Mesenchymal stem cell (in vitro differentiated cells and primary cell): ENCODE measurements at regions not wholly inside any gene's neighbourhood (a gene's known extent, or its start where the extent isn't known, plus 50 kb on each side); places are given as distances from the start of the nearest gene placed in this dataset.
A peak's percentile ranks its signal among the peaks of the same experiment; 100 is the strongest.

Experiments
- DNase-seq: peaks from one replicate; pipeline ENCODE4 v3.0.0-alpha.2; 2013
- H2AFZ ChIP-seq: one replicate; pipeline ENCODE4 v1.6.1; 2013; ENCODE audit warnings: low read depth, mild to moderate bottlenecking, control low read depth, inconsistent platforms, low read length, moderate library complexity
- H2AK5ac ChIP-seq: 2 replicates; pipeline ENCODE4 v1.6.1; 2013; ENCODE audit warnings: low read length, moderate library complexity, mild to moderate bottlenecking, inconsistent platforms; ENCODE audit not compliant: severe bottlenecking
- H2BK120ac ChIP-seq: one replicate; pipeline ENCODE4 v1.6.1; 2013; ENCODE audit warnings: low read depth, mild to moderate bottlenecking, inconsistent platforms, low read length, moderate library complexity
- H2BK12ac ChIP-seq, 2 experiments: one replicate each; pipeline ENCODE4 v1.6.1; 2013; ENCODE audit warnings: inconsistent platforms in 2 of 2, low read length in 2 of 2, mild to moderate bottlenecking in 2 of 2, moderate library complexity in 2 of 2, control low read depth in 1 of 2
- H2BK15ac ChIP-seq: one replicate; pipeline ENCODE4 v1.6.1; 2013; ENCODE audit warnings: mild to moderate bottlenecking, low read depth, inconsistent platforms; ENCODE audit not compliant: poor library complexity, severe bottlenecking
- H2BK5ac ChIP-seq: 2 replicates; pipeline ENCODE4 v1.6.1; 2013; ENCODE audit warnings: low read depth, mild to moderate bottlenecking, low read length, control low read depth, inconsistent platforms; ENCODE audit not compliant: poor library complexity, severe bottlenecking
- H3K14ac ChIP-seq, 2 experiments: one replicate each; pipeline ENCODE4 v1.6.1; 2013; ENCODE audit warnings: inconsistent platforms in 2 of 2, low read length in 2 of 2, control low read depth in 1 of 2, mild to moderate bottlenecking in 1 of 2, moderate library complexity in 1 of 2
- H3K18ac ChIP-seq, 2 experiments: one replicate each; pipeline ENCODE4 v1.6.1; 2013; ENCODE audit warnings: inconsistent platforms in 2 of 2, low read length in 2 of 2, control low read depth in 1 of 2, low read depth in 1 of 2, mild to moderate bottlenecking in 1 of 2
- H3K23ac ChIP-seq, 2 experiments: one replicate each; pipeline ENCODE4 v1.6.1; 2013; ENCODE audit warnings: inconsistent platforms in 2 of 2, low read length in 2 of 2, mild to moderate bottlenecking in 2 of 2, moderate library complexity in 2 of 2, control low read depth in 1 of 2
- H3K27ac ChIP-seq: 2 replicates; pipeline ENCODE4 v1.5.1; 2013; ENCODE audit warnings: mild to moderate bottlenecking, moderate library complexity, low read length, control low read depth, inconsistent platforms; ENCODE audit not compliant: poor library complexity, severe bottlenecking
- H3K27me3 ChIP-seq, 2 experiments: 2 replicates each; pipeline versions ENCODE4 v1.6.1 to v1.7.0; 2013; ENCODE audit warnings: low read length in 2 of 2, mild to moderate bottlenecking in 2 of 2, moderate library complexity in 2 of 2, control low read depth in 1 of 2, inconsistent platforms in 1 of 2; ENCODE audit not compliant: control insufficient read depth in 1 of 2, insufficient read depth in 1 of 2
- H3K36me3 ChIP-seq, 2 experiments: 2 replicates each; pipeline versions ENCODE4 v1.6.1 to v1.7.0; 2013; ENCODE audit warnings: low read length in 2 of 2, control low read depth in 1 of 2, inconsistent platforms in 1 of 2, low read depth in 1 of 2, mild to moderate bottlenecking in 1 of 2; ENCODE audit not compliant: insufficient read depth in 2 of 2, control insufficient read depth in 1 of 2
- H3K4ac ChIP-seq, 2 experiments: one replicate each; pipeline ENCODE4 v1.6.1; 2013; ENCODE audit warnings: inconsistent platforms in 2 of 2, low read length in 2 of 2, mild to moderate bottlenecking in 2 of 2, moderate library complexity in 2 of 2, control low read depth in 1 of 2, low read depth in 1 of 2
- H3K4me1 ChIP-seq: 2 replicates; pipeline ENCODE4 v1.6.1; 2013; ENCODE audit warnings: low read depth, low read length, control low read depth; ENCODE audit not compliant: control insufficient read depth, insufficient read depth
- H3K4me2 ChIP-seq: 2 replicates; pipeline ENCODE4 v1.6.1; 2013; ENCODE audit warnings: low read length, mild to moderate bottlenecking, inconsistent platforms; ENCODE audit not compliant: poor library complexity, severe bottlenecking
- H3K4me3 ChIP-seq, 2 experiments: 2 replicates each; pipeline versions ENCODE4 v1.5.1 to v1.7.0; 2013; ENCODE audit warnings: low read length in 2 of 2, mild to moderate bottlenecking in 2 of 2, control low read depth in 1 of 2, low read depth in 1 of 2; ENCODE audit not compliant: insufficient read depth in 1 of 2
- H3K79me1 ChIP-seq: replicated peaks from 2 replicates; pipeline ENCODE4 v1.6.1; 2013; ENCODE audit warnings: mild to moderate bottlenecking, control low read depth, low read length, inconsistent platforms; ENCODE audit not compliant: poor library complexity, severe bottlenecking
- H3K9ac ChIP-seq: 2 replicates; pipeline ENCODE4 v1.7.0; 2013; ENCODE audit warnings: mild to moderate bottlenecking, low read length, moderate library complexity
- H3K9me3 ChIP-seq: 2 replicates; pipeline ENCODE4 v1.7.0; 2013; ENCODE audit warnings: mild to moderate bottlenecking, low read length; ENCODE audit not compliant: control insufficient read depth
- H4K8ac ChIP-seq: one replicate; pipeline ENCODE4 v1.6.1; 2013; ENCODE audit warnings: inconsistent platforms, mild to moderate bottlenecking, low read length, moderate library complexity
- H4K91ac ChIP-seq: one replicate; pipeline ENCODE4 v1.6.1; 2013; ENCODE audit warnings: mild to moderate bottlenecking, low read length, inconsistent platforms
- WGBS: methylation state at CpG from one replicate; pipeline ENCODE4 v1.1.7; 2013; ENCODE audit warnings: mixed read lengths; 5-methylcytosine and 5-hydroxymethylcytosine counted together

GRCh38 chr2:6362671-6363450 lies 502.8 kb downstream of the CMPK2 start:
- H4K91ac ChIP-seq, result no peak overlapping the region
- H3K14ac ChIP-seq, result no peak overlapping the region
- no peak overlapping the region for H2BK12ac ChIP-seq
- H2AFZ ChIP-seq, result no peak overlapping the region
- no peak overlapping the region for H2BK5ac ChIP-seq
- no peak overlapping the region for H3K4ac ChIP-seq
- peaks cover 0 to 7% of the 10 kb centered on the region in 2 experiments for H3K27me3 ChIP-seq
- no peak overlapping the region for H3K18ac ChIP-seq
- no peak overlapping the region for H3K23ac ChIP-seq
- DNase-seq, result no peak
- no peak overlapping the region for H4K8ac ChIP-seq
- H2BK15ac ChIP-seq, result no peak overlapping the region
- H3K4me1 ChIP-seq, result no peaks in the 10 kb centered on the region
- no peak overlapping the region for H2AK5ac ChIP-seq
- H3K9me3 ChIP-seq, result no peaks in the 10 kb centered on the region
- H3K9ac ChIP-seq, result no peak overlapping the region
- H3K36me3 ChIP-seq, result no peaks in the 10 kb centered on the region
- H3K4me2 ChIP-seq, result no peak overlapping the region
- no peak overlapping the region for H3K4me3 ChIP-seq
- 80% methylated on average over 9 of the region's 11 CpGs for WGBS
- no peaks in the 10 kb centered on the region for H3K79me1 ChIP-seq
- H2BK120ac ChIP-seq, result no peak overlapping the region
- no peak overlapping the region for H3K27ac ChIP-seq

- H2AK5ac ChIP-seq, result no peak overlapping the region
Measured at GRCh38 chr2:6368281-6368680, 497.4 kb downstream of the CMPK2 start.

GRCh38 chr2:6369266-6369665 lies 496.4 kb downstream of the CMPK2 start:
- Histone ChIP-seq H2BK12ac (no peak overlapping the region), H3K9me3 (no peaks in the 10 kb centered on the region), H2AK5ac (no peak overlapping the region), H3K18ac (no peak overlapping the region), H3K27ac (no peak overlapping the region), H2AFZ (no peak overlapping the region), H2BK15ac (no peak overlapping the region), H3K4me1 (no peaks in the 10 kb centered on the region), H3K23ac (no peak overlapping the region), H3K9ac (no peak overlapping the region), H3K4ac (no peak overlapping the region), H3K4me2 (no peak overlapping the region), H3K36me3 (no peaks in the 10 kb centered on the region), H4K8ac (no peak overlapping the region), H3K27me3 (no peaks in the 10 kb centered on the region), H3K79me1 (no peaks in the 10 kb centered on the region), H3K4me3 (no peak overlapping the region), H2BK120ac (no peak overlapping the region), H4K91ac (no peak overlapping the region), H2BK5ac (no peak overlapping the region), H3K14ac (no peak overlapping the region)
- DNase-seq, result no peak
- WGBS, result 100% methylated on average over 2 of the region's 3 CpGs

More at GRCh38 chr2:6368281-6368680, 497.4 kb downstream of the CMPK2 start:
- H2BK120ac ChIP-seq, result no peak overlapping the region
- no peaks in the 10 kb centered on the region for H3K9me3 ChIP-seq
- no peak overlapping the region for H4K91ac ChIP-seq
- no peak overlapping the region for H3K4ac ChIP-seq
- H3K9ac ChIP-seq, result no peak overlapping the region
- no peaks in the 10 kb centered on the region for H3K79me1 ChIP-seq
- H3K27me3 ChIP-seq, result no peaks in the 10 kb centered on the region
- no peak overlapping the region for H2BK15ac ChIP-seq
- H3K27ac ChIP-seq, result peak overlapping the region; percentile 51
- H3K4me2 ChIP-seq, result no peak overlapping the region
- peak; percentile 76 for DNase-seq
- no peak overlapping the region for H3K14ac ChIP-seq
- no peak overlapping the region for H2BK5ac ChIP-seq
- H3K23ac ChIP-seq, result no peak overlapping the region
- H3K4me3 ChIP-seq, result no peak overlapping the region
- no peak overlapping the region for H4K8ac ChIP-seq
- H2BK12ac ChIP-seq, result no peak overlapping the region
- H3K4me1 ChIP-seq, result no peaks in the 10 kb centered on the region
- H2AFZ ChIP-seq, result no peak overlapping the region
- no peaks in the 10 kb centered on the region for H3K36me3 ChIP-seq
- no peak overlapping the region for H3K18ac ChIP-seq
- WGBS, result 22% methylated on average over 2 of the region's 2 CpGs

- Histone ChIP-seq H3K4me1 (no peaks in the 10 kb centered on the region), H3K27ac (no peak overlapping the region), H3K4me2 (no peak overlapping the region), H3K79me1 (no peaks in the 10 kb centered on the region), H3K9ac (no peak overlapping the region), H3K9me3 (peaks cover 7% of the 10 kb centered on the region), H2BK120ac (no peak overlapping the region), H2BK15ac (no peak overlapping the region), H3K4ac (no peak overlapping the region), H3K23ac (no peak overlapping the region), H2AFZ (no peak overlapping the region), H2BK5ac (no peak overlapping the region), H2AK5ac (peak overlapping the region; percentile 20), H2BK12ac (no peak overlapping the region), H3K27me3 (no peaks in the 10 kb centered on the region), H3K36me3 (no peaks in the 10 kb centered on the region), H4K8ac (no peak overlapping the region), H3K18ac (no peak overlapping the region), H3K14ac (peak overlapping the region in 1 of 2 experiments; percentile 35), H3K4me3 (no peak overlapping the region), H4K91ac (no peak overlapping the region)
- WGBS, result 84% methylated on average over 7 of the region's 7 CpGs
- no peak for DNase-seq
Measured at GRCh38 chr2:6370753-6371551, 494.8 kb downstream of the CMPK2 start.
